ENCODE measurements at regions not wholly inside any gene's neighbourhood (a gene's known extent, or its start where the extent isn't known, plus 50 kb on each side); places are given as distances from the start of the nearest gene placed in this dataset.

DNA sequence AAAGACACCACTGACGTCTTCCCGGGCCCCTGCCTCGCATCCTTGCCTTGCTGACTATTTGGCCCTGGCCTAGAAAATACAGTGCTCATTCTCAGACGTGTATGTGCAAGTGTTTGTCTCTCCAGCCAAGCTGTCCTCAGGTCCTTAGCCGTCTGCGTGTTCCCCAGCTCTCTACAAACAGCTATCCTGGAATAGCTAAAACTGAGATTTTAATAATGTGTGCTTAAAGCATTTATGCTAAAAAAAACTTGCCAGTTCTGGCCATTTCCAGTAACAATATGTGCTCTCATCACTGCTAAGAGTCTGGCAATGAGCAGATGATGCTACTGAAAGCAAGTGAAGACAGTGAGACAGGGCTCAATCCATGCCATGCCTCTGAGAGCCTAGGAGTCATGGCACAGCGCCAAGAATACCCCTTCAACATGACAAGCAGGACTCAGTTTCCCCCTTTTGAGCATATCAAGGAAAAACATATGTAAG, 55.7 kb downstream of the IRF2BP2 start:
- H3K9me3 ChIP-seq: no peaks in the 10 kb centered on the region
- no peaks in the 10 kb centered on the region for H3K36me3 ChIP-seq (replicated peaks)
- H3K4me1 ChIP-seq: no peaks in the 10 kb centered on the region; the same call in 1 of the 2 replicates
- no peaks in the 10 kb centered on the region for H3K27me3 ChIP-seq (ENCODE audit: low read depth)
- in situ Hi-C loops (cut with MboI; ENCODE audit: low sequenced_read_pairs): no loop called here
- H3K4me3 ChIP-seq: no peak overlapping the region
- no peak for DNase-seq (ENCODE audit: low spot score in 2 of 2)

GRCh38 chr1:234553240-234554188, 56.5 kb downstream of the IRF2BP2 start:
- Histone ChIP-seq H3K4me1 (no peaks in the 10 kb centered on the region; the same call in 1 of the 2 replicates), H3K9me3 (no peaks in the 10 kb centered on the region), H3K27me3 (ENCODE audit: low read depth) (no peaks in the 10 kb centered on the region), H3K4me3 (no peak overlapping the region), H3K36me3 (replicated peaks) (no peaks in the 10 kb centered on the region)
- in situ Hi-C loops (cut with MboI; ENCODE audit: low sequenced_read_pairs): no loop called here
- DNase-seq (ENCODE audit: low spot score in 2 of 2): no peak

DNA sequence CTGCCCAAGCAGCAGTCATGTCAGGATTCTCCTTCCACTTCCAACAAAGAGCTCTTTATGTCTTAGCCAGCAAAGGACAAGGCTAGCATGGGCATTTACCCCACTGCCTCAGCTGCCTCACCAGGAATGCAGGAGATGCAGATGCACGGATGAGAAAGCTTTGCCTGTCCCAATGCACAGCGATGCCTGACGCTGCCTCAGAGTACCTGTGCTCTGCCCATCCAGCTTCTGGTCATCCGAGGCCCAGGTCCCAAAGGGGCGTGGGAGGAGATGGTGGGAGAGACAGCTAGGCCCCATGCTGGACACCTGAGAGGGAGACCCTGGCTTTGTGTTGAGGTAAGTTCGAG, 59.0 kb downstream of the IRF2BP2 start:
- no peak for DNase-seq (ENCODE audit: low spot score in 2 of 2)
- Histone ChIP-seq H3K4me1 (no peaks in the 10 kb centered on the region; the same call in 1 of the 2 replicates), H3K36me3 (replicated peaks) (no peaks in the 10 kb centered on the region), H3K27me3 (ENCODE audit: low read depth) (no peaks in the 10 kb centered on the region), H3K9me3 (no peaks in the 10 kb centered on the region), H3K4me3 (no peak overlapping the region)
- in situ Hi-C loops (cut with MboI; ENCODE audit: low sequenced_read_pairs): no loop called here

DNA sequence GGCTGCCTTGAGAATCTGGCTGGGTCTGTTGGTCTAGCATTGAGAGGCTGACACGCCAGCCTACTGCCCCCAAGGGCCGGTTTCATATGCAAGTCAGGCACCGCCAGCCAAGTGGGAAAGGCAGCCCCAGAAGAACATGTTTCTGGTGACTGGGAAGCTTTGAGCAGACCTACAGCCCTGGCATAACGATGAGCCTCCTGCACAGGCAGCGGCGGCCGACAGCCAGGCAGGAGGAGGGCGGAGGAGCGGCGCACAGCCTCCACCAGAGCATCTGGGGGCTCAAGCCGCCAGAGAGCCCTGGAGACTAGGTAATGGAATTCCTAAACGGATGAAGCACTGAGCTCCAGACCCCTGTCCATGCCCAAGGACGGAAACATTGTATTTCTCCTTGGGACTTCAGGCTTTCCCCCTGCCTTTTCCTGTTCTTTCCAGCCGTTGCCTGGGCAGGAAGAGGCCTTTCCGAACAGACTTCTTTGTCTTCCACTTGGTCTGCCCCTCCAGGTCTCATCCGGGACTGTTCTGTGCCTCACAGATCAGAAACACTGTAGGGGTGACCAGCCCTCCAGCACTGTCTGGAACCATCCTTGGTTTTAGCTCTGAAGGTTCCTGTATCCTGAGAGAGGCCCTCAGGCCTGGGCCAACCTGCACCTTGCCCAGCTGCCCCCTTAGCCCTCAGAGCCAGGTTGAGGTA, 59.5 kb downstream of the IRF2BP2 start:
- H3K27me3 ChIP-seq (ENCODE audit: low read depth): no peaks in the 10 kb centered on the region
- in situ Hi-C loops (cut with MboI; ENCODE audit: low sequenced_read_pairs): no loop called here
- no peaks in the 10 kb centered on the region for H3K9me3 ChIP-seq
- H3K4me1 ChIP-seq: no peaks in the 10 kb centered on the region; the same call in 1 of the 2 replicates
- no peaks in the 10 kb centered on the region for H3K36me3 ChIP-seq (replicated peaks)
- no peak for DNase-seq (ENCODE audit: low spot score in 2 of 2)
- H3K4me3 ChIP-seq: no peak overlapping the region

DNA sequence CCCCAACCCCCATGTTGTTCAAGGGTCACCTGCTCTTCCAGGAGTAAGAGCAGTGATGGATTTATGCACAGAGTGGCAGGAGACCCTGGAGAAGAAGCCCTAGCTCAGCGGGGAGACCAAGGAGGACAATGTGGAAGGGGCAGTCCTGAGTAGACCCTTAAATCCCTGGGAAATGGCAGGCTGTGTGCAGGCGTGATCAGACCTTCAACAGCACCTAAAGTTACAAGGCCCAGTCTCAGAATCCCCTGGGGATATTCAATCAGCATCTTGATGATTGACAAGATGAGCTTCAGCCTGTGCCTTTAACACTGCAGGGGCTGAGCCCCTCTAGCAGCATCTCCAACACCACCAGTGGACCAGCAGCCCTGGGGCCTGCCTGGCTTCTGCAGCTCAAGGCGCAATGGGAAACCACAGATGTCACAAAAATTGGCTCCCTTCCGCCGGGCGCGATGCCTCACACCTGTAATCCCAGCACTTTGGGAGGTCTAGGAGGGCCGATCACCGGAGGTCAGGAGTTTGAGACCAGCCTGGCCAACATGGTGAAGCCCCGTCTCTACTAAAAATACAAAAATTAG, 60.4 kb downstream of the IRF2BP2 start:
- no peaks in the 10 kb centered on the region for H3K4me1 ChIP-seq
- H3K9me3 ChIP-seq: no peaks in the 10 kb centered on the region
- no peak overlapping the region for H3K4me3 ChIP-seq
- H3K36me3 ChIP-seq (replicated peaks): no peaks in the 10 kb centered on the region
- H3K27me3 ChIP-seq (ENCODE audit: low read depth): no peaks in the 10 kb centered on the region
- DNase-seq (ENCODE audit: low spot score in 2 of 2): no peak
- in situ Hi-C loops (cut with MboI; ENCODE audit: low sequenced_read_pairs): no loop called here

- no peaks in the 10 kb centered on the region for H3K27me3 ChIP-seq (ENCODE audit: low read depth)
- H3K36me3 ChIP-seq (replicated peaks): no peaks in the 10 kb centered on the region
- DNase-seq (ENCODE audit: low spot score in 2 of 2): no peak
- H3K9me3 ChIP-seq: no peaks in the 10 kb centered on the region
- in situ Hi-C loops (cut with MboI; ENCODE audit: low sequenced_read_pairs): no loop called here
- H3K4me1 ChIP-seq: 0 out of 2 replicates have a peak, but pooled peaks cover 2% of the 10 kb centered on the region
- no peak overlapping the region for H3K4me3 ChIP-seq
Observed at GRCh38 chr1:234546890-234547788, 62.8 kb downstream of the IRF2BP2 start.

DNA sequence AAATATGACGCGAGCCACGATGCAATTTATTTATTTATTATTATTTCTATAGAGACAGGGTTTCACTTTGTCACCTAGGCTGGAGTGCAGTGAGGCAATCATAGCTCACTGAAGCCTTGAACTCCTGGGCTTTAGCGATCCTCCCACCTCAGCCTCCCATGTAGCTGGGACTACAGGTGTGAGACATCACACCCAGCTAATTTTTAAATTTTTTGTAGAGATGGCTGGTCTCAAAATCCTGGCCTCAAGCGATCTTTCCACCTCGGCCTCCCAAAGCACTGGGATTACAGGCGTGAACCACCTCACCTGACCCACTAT, 63.6 kb downstream of the IRF2BP2 start:
- Histone ChIP-seq H3K36me3 (replicated peaks) (no peaks in the 10 kb centered on the region), H3K9me3 (no peaks in the 10 kb centered on the region), H3K4me3 (no peak overlapping the region), H3K4me1 (0 out of 2 replicates have a peak, but pooled peaks cover 2% of the 10 kb centered on the region), H3K27me3 (ENCODE audit: low read depth) (no peaks in the 10 kb centered on the region)
- in situ Hi-C loops (cut with MboI; ENCODE audit: low sequenced_read_pairs): no loop called here
- no peak for DNase-seq (ENCODE audit: low spot score in 2 of 2)

GRCh38 chr1:234545517-234546386, 64.2 kb downstream of the IRF2BP2 start:
- no peak for DNase-seq (ENCODE audit: low spot score in 2 of 2)
- in situ Hi-C loops (cut with MboI; ENCODE audit: low sequenced_read_pairs): no loop called here
- H3K9me3 ChIP-seq: no peaks in the 10 kb centered on the region
- no peaks in the 10 kb centered on the region for H3K36me3 ChIP-seq (replicated peaks)
- 0 out of 2 replicates have a peak, but pooled peaks cover 2% of the 10 kb centered on the region for H3K4me1 ChIP-seq
- H3K4me3 ChIP-seq: no peak overlapping the region
- H3K27me3 ChIP-seq (ENCODE audit: low read depth): no peaks in the 10 kb centered on the region

DNA sequence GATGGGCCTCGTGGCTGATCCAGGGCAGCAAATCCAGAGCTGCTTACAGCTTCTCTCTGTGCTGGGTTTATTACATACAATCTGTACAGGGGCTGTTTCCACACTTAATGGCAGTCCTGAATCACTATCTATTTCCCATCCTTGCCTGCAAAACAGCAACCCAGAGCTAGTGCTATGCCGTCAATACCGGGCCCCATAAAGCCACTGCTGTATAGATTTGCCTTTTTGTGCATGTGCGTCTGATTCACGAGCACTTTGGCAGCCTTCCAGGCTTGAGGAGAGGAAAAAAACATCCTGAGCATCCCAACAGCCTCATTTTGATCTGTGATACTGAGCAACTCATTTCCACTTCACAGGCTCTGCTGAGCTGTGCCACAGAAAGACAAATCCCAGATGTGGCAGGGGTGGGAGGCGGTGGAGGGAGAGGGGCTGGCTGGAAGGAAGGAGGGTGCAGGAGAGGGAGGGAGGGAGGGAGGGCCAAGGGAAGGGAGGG, 65.2 kb upstream of the TARBP1 start:
- Histone ChIP-seq H3K9me3 (no peaks in the 10 kb centered on the region), H3K4me1 (0 out of 2 replicates have a peak, but pooled peaks cover 2% of the 10 kb centered on the region), H3K4me3 (no peak overlapping the region), H3K36me3 (replicated peaks) (no peaks in the 10 kb centered on the region), H3K27me3 (ENCODE audit: low read depth) (no peaks in the 10 kb centered on the region)
- in situ Hi-C loops (cut with MboI; ENCODE audit: low sequenced_read_pairs): no loop called here
- peak; percentile 10 to 61 for DNase-seq (ENCODE audit: low spot score in 2 of 2)

DNA sequence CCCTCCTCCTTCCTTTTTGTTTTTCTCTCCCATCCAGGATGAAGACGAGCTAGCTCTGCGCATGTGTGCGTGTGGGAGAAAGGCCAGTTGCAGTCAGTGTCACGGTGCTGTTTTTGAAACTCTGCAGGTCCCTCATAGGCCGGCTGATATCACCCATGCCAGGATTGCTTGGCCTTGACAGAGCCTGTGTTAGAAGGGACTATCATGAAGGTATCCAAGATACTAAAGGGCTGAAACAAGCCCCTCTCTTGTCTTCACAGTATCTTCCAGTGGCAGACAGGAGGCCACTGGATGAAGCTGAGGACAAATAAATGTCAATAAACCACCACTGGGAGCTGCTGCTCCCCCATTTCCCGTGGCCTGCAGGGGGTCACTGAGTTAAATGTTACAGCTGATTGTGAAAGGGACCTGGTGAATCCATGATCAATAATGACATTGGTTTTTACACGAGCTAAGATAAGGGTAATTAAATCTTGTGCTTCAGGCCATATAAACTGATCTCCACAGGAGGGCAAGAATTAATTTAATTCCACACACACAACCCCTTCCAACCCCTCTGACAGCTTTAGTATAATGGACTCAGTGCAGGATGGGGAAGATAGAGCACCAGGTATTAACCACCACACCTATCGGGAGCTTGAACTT, 64.6 kb upstream of the TARBP1 start:
- no peaks in the 10 kb centered on the region for H3K27me3 ChIP-seq (ENCODE audit: low read depth)
- no peaks in the 10 kb centered on the region for H3K9me3 ChIP-seq
- 0 out of 2 replicates have a peak, but pooled peaks cover 2% of the 10 kb centered on the region for H3K4me1 ChIP-seq
- no peaks in the 10 kb centered on the region for H3K36me3 ChIP-seq (replicated peaks)
- H3K4me3 ChIP-seq: no peak overlapping the region
- no peak for DNase-seq (ENCODE audit: low spot score in 2 of 2)
- in situ Hi-C loops (cut with MboI; ENCODE audit: low sequenced_read_pairs): no loop called here

GRCh38 chr1:234542211-234542850, 63.4 kb upstream of the TARBP1 start:
- Histone ChIP-seq H3K36me3 (replicated peaks) (no peaks in the 10 kb centered on the region), H3K27me3 (ENCODE audit: low read depth) (no peaks in the 10 kb centered on the region), H3K4me3 (no peak overlapping the region), H3K9me3 (no peaks in the 10 kb centered on the region), H3K4me1 (0 out of 2 replicates have a peak, but pooled peaks cover 2% of the 10 kb centered on the region)
- DNase-seq (ENCODE audit: low spot score in 2 of 2): no peak
- in situ Hi-C loops (cut with MboI; ENCODE audit: low sequenced_read_pairs): no loop called here

Measured in HAP-1 (cell line).